ENCODE measurements at regions not wholly inside any gene's neighbourhood (a gene's known extent, or its start where the extent isn't known, plus 50 kb on each side); places are given as distances from the start of the nearest gene placed in this dataset.
A peak's percentile ranks its signal among the peaks of the same experiment; 100 is the strongest.

GRCh38 chr3:16059711-16060357 lies 114.6 kb upstream of the GALNT15 start:
- TF ChIP-seq CTCF (IDR thresholded peaks at IDR 0.05) (no peak), POLR2A (IDR thresholded peaks at IDR 0.05) (no peak)
- Histone ChIP-seq H3K4me1 (peaks cover 15% of the 10 kb centered on the region), H3K9me3 (no peaks in the 10 kb centered on the region), H3K27me3 (no peaks in the 10 kb centered on the region), H3K36me3 (ENCODE audit: low read depth, missing control alignments) (no peaks in the 10 kb centered on the region), H3K27ac (peak overlapping the region; percentile 0 to 73), H3K4me3 (no peak overlapping the region)
- intact Hi-C loops (cut with DNase I; ENCODE audit: low total_unique reads): no loop called here
- DNase-seq: no peak
- WGBS, 2 donors: 79 to 82% methylated on average over 2 of the region's 2 CpGs

- peak overlapping the region; percentile 0 to 73 for H3K27ac ChIP-seq
- peak; percentile 56 for DNase-seq
- no peaks in the 10 kb centered on the region for H3K9me3 ChIP-seq
- 42 to 56% methylated on average over 4 of the region's 4 CpGs for WGBS, 2 donors
- TF ChIP-seq POLR2A (IDR thresholded peaks at IDR 0.05) (no peak), CTCF (IDR thresholded peaks at IDR 0.05) (peak in 1 of 3 experiments; percentile 15)
- intact Hi-C loops (cut with DNase I; ENCODE audit: low total_unique reads): no loop called here
- peaks cover 12% of the 10 kb centered on the region for H3K4me1 ChIP-seq
- H3K36me3 ChIP-seq (ENCODE audit: low read depth, missing control alignments): no peaks in the 10 kb centered on the region
- no peak overlapping the region for H3K4me3 ChIP-seq
- no peaks in the 10 kb centered on the region for H3K27me3 ChIP-seq
Measured at GRCh38 chr3:16060358-16060852, 114.1 kb upstream of the GALNT15 start.

DNA sequence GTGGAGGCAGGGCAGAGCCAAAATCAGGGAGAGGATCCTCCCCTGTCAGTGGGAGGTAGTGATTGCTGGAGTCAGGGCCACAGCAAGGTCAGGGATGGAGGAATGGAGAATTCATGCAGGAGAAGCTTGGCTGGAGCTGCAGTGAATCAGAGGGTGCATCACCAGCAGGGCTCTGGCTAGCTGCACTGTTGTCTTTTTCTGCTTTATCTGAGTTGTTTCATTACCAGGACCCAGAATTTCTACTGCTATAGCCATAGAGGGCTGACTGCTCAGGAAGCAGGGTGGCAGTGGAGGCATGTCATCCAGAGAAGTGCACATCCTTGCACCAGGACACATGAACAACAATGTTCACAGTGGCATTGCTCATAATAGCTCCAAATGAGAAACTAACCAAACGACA lies 113.5 kb upstream of the GALNT15 start:
- no peak overlapping the region for H3K4me3 ChIP-seq
- no peaks in the 10 kb centered on the region for H3K9me3 ChIP-seq
- no peak for TF ChIP-seq POLR2A (IDR thresholded peaks at IDR 0.05)
- no peak for TF ChIP-seq CTCF (IDR thresholded peaks at IDR 0.05)
- H3K4me1 ChIP-seq: peaks cover 12% of the 10 kb centered on the region
- H3K36me3 ChIP-seq (ENCODE audit: low read depth, missing control alignments): no peaks in the 10 kb centered on the region
- peak overlapping the region; percentile 24 to 73 for H3K27ac ChIP-seq
- intact Hi-C loops (cut with DNase I; ENCODE audit: low total_unique reads): no loop called here
- no peaks in the 10 kb centered on the region for H3K27me3 ChIP-seq
- WGBS, 2 donors: 65 to 77% methylated on average over 1 of the region's 1 CpG
- DNase-seq: peak; percentile 51

DNA sequence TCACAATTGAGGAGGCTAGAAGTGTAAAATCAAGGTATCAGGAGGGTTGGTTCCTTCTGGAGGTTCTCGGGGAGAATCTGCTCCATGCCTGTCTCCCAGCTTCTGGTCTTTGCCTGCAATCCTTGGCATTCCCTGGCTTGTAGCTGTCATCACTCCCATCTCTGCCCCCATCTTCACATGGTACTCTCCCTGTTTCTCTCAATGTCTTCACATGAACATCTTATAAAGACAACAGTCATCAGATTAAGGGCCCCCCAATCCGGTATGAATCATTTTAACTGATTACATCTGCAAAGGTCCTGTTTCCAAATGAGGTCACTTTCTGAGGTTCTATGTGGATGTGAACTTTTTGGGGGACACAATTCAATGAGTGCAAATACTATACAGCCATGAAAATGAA lies 113.0 kb upstream of the GALNT15 start:
- TF ChIP-seq POLR2A (IDR thresholded peaks at IDR 0.05) (no peak), CTCF (IDR thresholded peaks at IDR 0.05) (no peak)
- 86 to 91% methylated on average over 2 of the region's 2 CpGs for WGBS, 2 donors
- H3K4me3 ChIP-seq: no peak overlapping the region
- no peak overlapping the region for H3K27ac ChIP-seq
- DNase-seq: no peak
- intact Hi-C loops (cut with DNase I; ENCODE audit: low total_unique reads): no loop called here
- H3K4me1 ChIP-seq: peaks cover 12% of the 10 kb centered on the region
- H3K36me3 ChIP-seq (ENCODE audit: low read depth, missing control alignments): no peaks in the 10 kb centered on the region
- no peaks in the 10 kb centered on the region for H3K9me3 ChIP-seq
- H3K27me3 ChIP-seq: no peaks in the 10 kb centered on the region

DNA sequence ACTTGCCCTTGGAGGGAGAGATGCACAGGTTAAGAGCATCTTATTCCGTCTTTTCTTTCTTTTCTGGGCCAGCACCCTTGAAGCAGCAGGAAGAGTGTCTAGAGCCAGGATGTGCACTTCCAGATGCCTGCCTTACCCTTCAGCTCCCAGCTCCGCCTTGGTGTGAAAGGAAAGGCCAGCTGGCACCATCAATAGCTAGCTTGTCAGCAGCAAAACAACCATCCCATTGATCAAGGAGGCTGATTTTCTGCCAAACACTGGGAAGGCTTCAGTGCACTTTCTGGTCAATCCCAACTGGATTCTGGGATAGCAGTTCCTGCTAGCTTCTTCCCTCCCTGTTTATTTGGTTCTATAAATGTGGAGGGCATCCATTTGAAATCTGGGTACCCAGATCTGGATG lies 110.9 kb upstream of the GALNT15 start:
- WGBS, 2 donors: 78 to 100% methylated on average over 2 of the region's 2 CpGs
- H3K27me3 ChIP-seq: no peaks in the 10 kb centered on the region
- no peak overlapping the region for H3K4me3 ChIP-seq
- H3K4me1 ChIP-seq: peaks cover 12% of the 10 kb centered on the region
- H3K9me3 ChIP-seq: no peaks in the 10 kb centered on the region
- no peak for DNase-seq
- H3K27ac ChIP-seq: no peak overlapping the region
- H3K36me3 ChIP-seq (ENCODE audit: low read depth, missing control alignments): no peaks in the 10 kb centered on the region
- no peak for TF ChIP-seq POLR2A (IDR thresholded peaks at IDR 0.05)
- no peak for TF ChIP-seq CTCF (IDR thresholded peaks at IDR 0.05)
- intact Hi-C loops (cut with DNase I; ENCODE audit: low total_unique reads): no loop called here
